ENCODE measurements at regions not wholly inside any gene's neighbourhood (a gene's known extent, or its start where the extent isn't known, plus 50 kb on each side); places are given as distances from the start of the nearest gene placed in this dataset.

GRCh38 chr12:46442239-46442638, 69.7 kb upstream of the SLC38A2 start:
- Histone ChIP-seq H3K4ac (replicated peaks; ENCODE audit: insufficient read length, low read depth, low read length) (no peak overlapping the region), H3K4me3 (ENCODE audit: extremely low read depth in 1 of 4, insufficient read depth in 2 of 4, low read depth in 3 of 4, low read length in 4 of 4) (no peak overlapping the region), H2AFZ (ENCODE audit: low read length) (no peak overlapping the region), H3K79me2 (ENCODE audit: control insufficient read depth in 1 of 2, insufficient read depth in 2 of 2, low read length in 2 of 2) (no peaks in the 10 kb centered on the region), H2BK12ac (ENCODE audit: low read depth, low read length) (no peak overlapping the region), H4K5ac (ENCODE audit: insufficient read length, low read depth, low read length) (no peak overlapping the region), H2AK5ac (ENCODE audit: low read depth, low read length) (no peak overlapping the region), H3K4me2 (ENCODE audit: insufficient read depth in 1 of 2, low read depth in 2 of 2, low read length in 2 of 2) (no peak overlapping the region), H3K4me1 (replicated peaks in 1 of 4; ENCODE audit: control insufficient read depth in 3 of 4, insufficient read depth in 4 of 4, low read length in 3 of 4) (no peaks in the 10 kb centered on the region), H3K23ac (ENCODE audit: insufficient read length) (no peak overlapping the region), H3K79me1 (ENCODE audit: low read depth, low read length) (no peaks in the 10 kb centered on the region), H3K56ac (replicated peaks; ENCODE audit: insufficient read length, low read depth, low read length) (no peak overlapping the region), H3K18ac (ENCODE audit: extremely low read depth, low read length) (no peak overlapping the region), H3K14ac (ENCODE audit: insufficient read length) (peak overlapping the region; percentile 50), H4K8ac (ENCODE audit: extremely low read depth, insufficient read depth, low read length) (no peak overlapping the region), H3K9ac (replicated peaks in 1 of 4; ENCODE audit: extremely low read depth in 1 of 4, low read depth in 3 of 4, low read length in 3 of 4) (no peak overlapping the region), H3K23me2 (ENCODE audit: low read depth, low read length) (no peaks in the 10 kb centered on the region; the same call in 1 of the 2 replicates), H3K9me3 (ENCODE audit: insufficient read depth in 2 of 2, low read depth in 1 of 2, low read length in 1 of 2) (no peaks in the 10 kb centered on the region), H3K36me3 (ENCODE audit: control insufficient read depth in 2 of 4, insufficient read depth in 4 of 4, low read length in 3 of 4) (no peaks in the 10 kb centered on the region), H3K27me3 (replicated peaks in 1 of 4; ENCODE audit: control insufficient read depth in 3 of 4, extremely low read depth in 1 of 4, insufficient read depth in 3 of 4, low read length in 3 of 4) (no peaks in the 10 kb centered on the region), H2BK120ac (replicated peaks; ENCODE audit: low read depth, low read length) (no peak overlapping the region), H4K20me1 (replicated peaks in 1 of 2; ENCODE audit: control insufficient read depth in 1 of 2, insufficient read depth in 2 of 2, low read length in 2 of 2) (peaks cover 0 to 2% of the 10 kb centered on the region in 2 experiments), H2BK15ac (ENCODE audit: low read length) (no peak overlapping the region), H3K27ac (ENCODE audit: low read depth, low read length) (no peak overlapping the region), H2BK5ac (ENCODE audit: low read depth, low read length) (no peak overlapping the region), H2BK20ac (ENCODE audit: low read length) (no peak overlapping the region), H4K91ac (replicated peaks; ENCODE audit: insufficient read length, low read length) (no peak overlapping the region)
- no peak for FAIRE-seq
- ChIA-PET POLR2A (ENCODE audit: partially characterized antibody) (interaction anchor here (0.7 to 2.3 kb wide), 3 partner anchors 11 to 314 kb away, joined by 3 to 6 read pairs (median 3); no protein-coding TSS in a partner anchor), CTCF (ENCODE audit: partially characterized antibody) (interaction anchor here (0.6 to 1.4 kb wide), 4 partner anchors 11 to 159 kb away, joined by 3 to 4 read pairs (median 4); no protein-coding TSS in a partner anchor)
- WGBS, 2 experiments (ENCODE audit: extremely low coverage in 1 of 2, insufficient coverage in 1 of 2, insufficient read length in 1 of 2, insufficient replicate concordance in 2 of 2, low coverage in 1 of 2, low lambda C conversion rate in 2 of 2, missing lambda C conversion rate in 1 of 2): 89% methylated on average over 3 of the region's 3 CpGs; no CpG with 5 or more reads in 1 of the 2 experiments
- no peak for TF ChIP-seq BCL11A (IDR thresholded peaks at IDR 0.05; ENCODE audit: low read depth in 2 of 2, low read length in 2 of 2)
- TF ChIP-seq RNF2 (IDR thresholded peaks at IDR 0.05; ENCODE audit: borderline replicate concordance, low read depth, low read length, missing control alignments, poor library complexity, severe bottlenecking): no peak
- TF ChIP-seq KDM4A (IDR thresholded peaks at IDR 0.05; ENCODE audit: low read depth, low read length, severe bottlenecking): no peak
- no peak for TF ChIP-seq CHD1 (IDR thresholded peaks at IDR 0.05; ENCODE audit: low read depth, low read length)
- no peak for TF ChIP-seq CBX5 (IDR thresholded peaks at IDR 0.05; ENCODE audit: low read depth, low read length)
- TF ChIP-seq KDM1A (IDR thresholded peaks at IDR 0.05; ENCODE audit: borderline replicate concordance, low read length): no peak
- TF ChIP-seq ATF3 (IDR thresholded peaks at IDR 0.05; ENCODE audit: insufficient read depth, low read depth, low read length): no peak
- TF ChIP-seq FOSL1 (IDR thresholded peaks at IDR 0.05; ENCODE audit: insufficient read depth, low read depth, low read length): no peak
- no peak for TF ChIP-seq CTBP2 (IDR thresholded peaks at IDR 0.05; ENCODE audit: borderline replicate concordance, insufficient read depth, insufficient read length, low read length)
- no peak for TF ChIP-seq ASH2L (IDR thresholded peaks at IDR 0.05; ENCODE audit: low read length)
- TF ChIP-seq SRF (IDR thresholded peaks at IDR 0.05; ENCODE audit: low read depth, low read length): no peak
- TF ChIP-seq HDAC2 (IDR thresholded peaks at IDR 0.05; ENCODE audit: borderline replicate concordance in 1 of 2, low read depth in 2 of 2, low read length in 2 of 2): no peak
- TF ChIP-seq ZNF274 (IDR thresholded peaks at IDR 0.05; ENCODE audit: borderline replicate concordance, extremely low read depth, low read length): no peak
- DNase-seq (ENCODE audit: low read depth in 1 of 2, low spot score in 2 of 2): no peak
